ENCODE measurements at regions not wholly inside any gene's neighbourhood (a gene's known extent, or its start where the extent isn't known, plus 50 kb on each side); places are given as distances from the start of the nearest gene placed in this dataset.

DNA sequence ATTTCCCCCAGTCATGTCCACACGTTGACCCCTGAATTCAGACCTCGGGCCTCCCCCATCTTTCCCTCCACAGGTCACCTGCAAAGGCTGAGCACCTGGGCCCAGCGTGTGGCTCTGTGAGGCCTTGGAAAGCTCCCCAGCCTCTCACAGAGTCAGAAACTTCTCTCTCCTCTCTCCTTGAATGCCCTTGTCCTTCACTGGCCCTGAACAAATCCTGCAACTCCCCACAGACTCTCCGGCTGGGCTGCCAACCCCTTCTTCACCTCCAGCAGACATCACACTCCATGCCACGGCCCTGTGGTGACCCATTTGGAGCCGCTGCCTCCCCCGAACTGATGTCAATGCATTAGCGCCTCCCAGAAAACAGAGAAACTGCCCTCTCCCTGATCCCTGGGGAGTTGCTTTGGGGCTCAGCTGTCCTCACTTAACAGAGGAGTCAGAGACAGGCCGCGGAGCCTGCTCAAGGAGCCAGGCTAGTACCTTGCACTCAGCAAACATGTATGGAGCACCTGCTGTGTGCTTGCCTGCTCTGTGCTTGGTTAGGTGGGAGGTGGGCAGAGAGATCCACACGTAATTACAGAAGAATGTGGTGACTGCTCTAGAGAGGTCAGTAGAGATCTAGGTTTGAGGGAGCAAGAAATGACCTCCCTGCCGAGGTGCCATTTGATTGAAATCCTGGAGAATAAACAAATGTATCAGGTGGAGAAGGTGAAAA, 99.2 kb upstream of the PWP1 start:
- Mint-ChIP-seq H3K27ac (no peak overlapping the region), H3K4me3 (no peak overlapping the region), H3K27me3 (ENCODE audit: low read depth) (peaks cover 25% of the 10 kb centered on the region), H3K36me3 (ENCODE audit: low read depth) (peaks cover 5% of the 10 kb centered on the region), H3K4me1 (peaks cover 14% of the 10 kb centered on the region), H3K9me3 (peaks cover 8% of the 10 kb centered on the region)
- TF ChIP-seq, protein P1, sequence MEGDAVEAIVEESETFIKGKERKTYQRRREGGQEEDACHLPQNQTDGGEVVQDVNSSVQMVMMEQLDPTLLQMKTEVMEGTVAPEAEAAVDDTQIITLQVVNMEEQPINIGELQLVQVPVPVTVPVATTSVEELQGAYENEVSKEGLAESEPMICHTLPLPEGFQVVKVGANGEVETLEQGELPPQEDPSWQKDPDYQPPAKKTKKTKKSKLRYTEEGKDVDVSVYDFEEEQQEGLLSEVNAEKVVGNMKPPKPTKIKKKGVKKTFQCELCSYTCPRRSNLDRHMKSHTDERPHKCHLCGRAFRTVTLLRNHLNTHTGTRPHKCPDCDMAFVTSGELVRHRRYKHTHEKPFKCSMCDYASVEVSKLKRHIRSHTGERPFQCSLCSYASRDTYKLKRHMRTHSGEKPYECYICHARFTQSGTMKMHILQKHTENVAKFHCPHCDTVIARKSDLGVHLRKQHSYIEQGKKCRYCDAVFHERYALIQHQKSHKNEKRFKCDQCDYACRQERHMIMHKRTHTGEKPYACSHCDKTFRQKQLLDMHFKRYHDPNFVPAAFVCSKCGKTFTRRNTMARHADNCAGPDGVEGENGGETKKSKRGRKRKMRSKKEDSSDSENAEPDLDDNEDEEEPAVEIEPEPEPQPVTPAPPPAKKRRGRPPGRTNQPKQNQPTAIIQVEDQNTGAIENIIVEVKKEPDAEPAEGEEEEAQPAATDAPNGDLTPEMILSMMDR (IDR thresholded peaks at IDR 0.05; ENCODE audit: unreplicated experiment in 3 of 3) = no peak

DNA sequence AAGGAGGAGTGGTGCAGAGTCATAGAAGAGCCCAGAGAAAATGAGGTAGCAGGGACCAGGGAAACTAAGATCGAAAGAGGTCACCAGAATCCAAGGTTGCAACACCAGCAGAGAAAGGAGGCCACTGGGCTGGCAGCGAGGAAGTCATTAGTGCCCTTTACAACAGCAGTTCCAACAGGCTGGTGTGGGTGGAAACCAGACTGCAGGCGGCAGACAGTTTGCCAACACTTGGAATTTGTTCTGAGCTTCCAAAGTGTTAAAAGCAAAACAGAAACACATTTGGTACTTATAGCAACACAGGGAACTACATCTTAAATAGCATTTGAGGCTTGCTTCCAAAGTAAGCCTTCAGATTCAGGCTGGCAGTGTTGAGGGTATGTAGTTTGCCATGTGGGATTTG, 95.2 kb upstream of the PWP1 start:
- Mint-ChIP-seq H3K36me3 (ENCODE audit: low read depth) (peaks cover 5% of the 10 kb centered on the region), H3K27me3 (ENCODE audit: low read depth) (no peaks in the 10 kb centered on the region), H3K4me1 (peaks cover 7% of the 10 kb centered on the region), H3K27ac (no peak overlapping the region), H3K9me3 (peaks cover 8% of the 10 kb centered on the region), H3K4me3 (no peak overlapping the region)
- TF ChIP-seq, protein P1 (IDR thresholded peaks at IDR 0.05; ENCODE audit: unreplicated experiment in 3 of 3) = no peak

DNA sequence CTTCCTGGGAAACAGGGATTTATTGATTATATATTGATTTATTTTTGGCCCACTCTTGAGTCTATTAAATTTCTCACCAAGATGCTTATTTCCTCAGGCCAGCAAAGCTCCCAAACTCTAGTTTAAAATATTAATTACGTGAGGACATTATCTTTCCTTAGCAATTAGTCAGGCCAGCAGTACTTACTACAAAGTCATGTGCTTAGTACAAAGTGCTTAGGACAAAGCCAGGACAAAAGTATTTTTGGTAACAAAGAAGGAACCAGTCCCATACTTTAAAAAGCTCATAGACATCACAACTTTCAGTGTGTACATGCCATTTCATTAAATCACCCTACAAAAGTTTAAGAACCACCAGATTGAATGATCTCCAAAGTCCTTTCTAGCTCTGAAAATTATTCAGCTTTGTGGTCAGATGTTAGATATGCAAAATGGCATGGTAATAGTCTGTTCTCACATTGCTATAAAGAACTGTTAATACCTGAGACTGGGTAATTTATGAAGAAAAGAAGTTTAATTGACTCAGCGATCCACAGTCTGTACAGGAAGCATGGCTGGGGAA, 94.7 kb upstream of the PWP1 start:
- Mint-ChIP-seq H3K27me3 (ENCODE audit: low read depth) (no peaks in the 10 kb centered on the region), H3K36me3 (ENCODE audit: low read depth) (peaks cover 5% of the 10 kb centered on the region), H3K27ac (no peak overlapping the region), H3K4me3 (no peak overlapping the region), H3K4me1 (peaks cover 7% of the 10 kb centered on the region), H3K9me3 (peaks cover 8% of the 10 kb centered on the region)
- TF ChIP-seq, protein P1 (IDR thresholded peaks at IDR 0.05; ENCODE audit: unreplicated experiment in 3 of 3) = no peak

DNA sequence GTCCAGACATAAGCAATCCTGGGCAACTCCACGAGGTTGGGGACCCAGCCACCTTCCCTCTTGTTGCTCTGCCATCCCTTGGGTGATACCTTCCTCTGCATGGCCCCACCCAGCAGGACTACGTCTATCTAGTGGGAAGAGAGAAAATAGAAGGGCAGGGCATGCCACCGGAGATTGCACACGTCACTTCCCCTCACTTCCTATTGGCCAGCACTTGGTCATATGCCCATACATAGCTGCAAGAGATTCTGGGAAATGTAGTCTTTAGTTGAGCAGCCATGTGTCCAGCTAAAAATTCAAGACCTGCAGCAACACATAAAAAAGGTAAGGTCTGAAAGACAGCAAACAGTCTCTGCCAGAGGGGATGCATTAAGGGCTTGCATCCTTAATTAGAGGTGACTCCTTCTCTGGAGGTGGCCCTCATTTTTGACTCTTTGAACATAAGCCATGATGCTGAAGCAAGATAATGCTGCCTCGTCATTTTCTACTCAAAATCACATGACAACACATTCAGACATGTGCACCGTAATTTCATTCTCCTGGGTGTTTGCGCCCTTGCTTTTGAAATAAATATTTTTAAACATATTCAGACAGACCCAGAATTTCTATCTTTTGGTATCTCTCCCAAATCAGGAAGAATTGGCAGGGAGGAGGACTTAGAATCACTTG, 91.8 kb upstream of the PWP1 start:
- no peaks in the 10 kb centered on the region for H3K4me1 Mint-ChIP-seq
- no peak overlapping the region for H3K27ac Mint-ChIP-seq
- H3K27me3 Mint-ChIP-seq (ENCODE audit: low read depth) = peaks cover 3% of the 10 kb centered on the region
- H3K4me3 Mint-ChIP-seq = no peak overlapping the region
- H3K36me3 Mint-ChIP-seq (ENCODE audit: low read depth) = no peaks in the 10 kb centered on the region
- TF ChIP-seq, protein P1 (IDR thresholded peaks at IDR 0.05; ENCODE audit: unreplicated experiment in 3 of 3) = no peak
- no peaks in the 10 kb centered on the region for H3K9me3 Mint-ChIP-seq

DNA sequence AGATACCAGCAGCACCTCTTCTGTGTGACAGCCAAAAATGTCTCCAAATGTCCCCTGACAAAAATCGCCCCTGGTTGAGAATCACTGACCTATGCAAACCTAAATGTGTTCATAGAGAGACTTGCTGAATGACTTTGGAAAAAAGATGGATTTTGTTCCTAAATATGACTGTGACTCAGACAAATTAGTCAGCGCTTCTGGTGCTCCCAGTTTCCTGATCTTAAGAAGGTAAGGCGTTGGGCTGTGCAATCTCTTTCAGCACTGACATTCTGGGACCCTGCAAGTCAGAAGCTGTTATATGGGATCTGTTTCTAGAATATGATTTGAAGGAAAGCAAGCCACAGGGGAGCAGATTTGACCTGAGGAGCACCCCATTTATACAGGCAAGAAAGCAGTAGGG, 90.6 kb upstream of the PWP1 start:
- H3K27ac Mint-ChIP-seq = no peak overlapping the region
- no peaks in the 10 kb centered on the region for H3K36me3 Mint-ChIP-seq (ENCODE audit: low read depth)
- H3K27me3 Mint-ChIP-seq (ENCODE audit: low read depth) = peaks cover 4% of the 10 kb centered on the region
- TF ChIP-seq, protein P1 (IDR thresholded peaks at IDR 0.05; ENCODE audit: unreplicated experiment in 3 of 3) = no peak
- no peak overlapping the region for H3K4me3 Mint-ChIP-seq
- no peaks in the 10 kb centered on the region for H3K4me1 Mint-ChIP-seq
- no peaks in the 10 kb centered on the region for H3K9me3 Mint-ChIP-seq
